Stimulated activated CD8-positive, alpha-beta memory T cell treated with anti-CD3 and anti-CD28 coated beads, Interleukin-12 subunit alpha, Interleukin-12 subunit beta, amount 100 ng/mL, for 24 hours (primary cell): ENCODE measurements at regions not wholly inside any gene's neighbourhood (a gene's known extent, or its start where the extent isn't known, plus 50 kb on each side); places are given as distances from the start of the nearest gene placed in this dataset.
"Not testable (repeated sequence)": the region's sequence is repeated elsewhere in the genome, so short reads cannot be mapped to it uniquely, and the experiment has no call there.

Source experiments
- DNase-seq: peaks from one replicate; pipeline ENCODE4 v3.0.0-alpha.2; 2020; ENCODE audit errors: extremely low read depth

GRCh38 chr7:121744877-121745276, 128.1 kb upstream of the PTPRZ1 start:
- DNase-seq = no peak

GRCh38 chr7:121744319-121744718, 128.6 kb upstream of the PTPRZ1 start:
- DNase-seq = no peak

GRCh38 chr7:121741896-121742295, 131.1 kb upstream of the PTPRZ1 start:
- DNase-seq = no peak

- DNase-seq = no peak
These were observed 133.5 kb upstream of the PTPRZ1 start for GRCh38 chr7:121739465-121739864.

GRCh38 chr7:121730869-121731268, 142.1 kb upstream of the PTPRZ1 start:
- DNase-seq = no peak

- no peak for DNase-seq
These were observed 158.2 kb upstream of the PTPRZ1 start for GRCh38 chr7:121714559-121715303.

GRCh38 chr7:121712961-121713360, 160.0 kb upstream of the PTPRZ1 start:
- DNase-seq = not testable (repeated sequence)

GRCh38 chr7:121697731-121698316, 175.1 kb upstream of the PTPRZ1 start:
- no peak for DNase-seq

- DNase-seq = no peak
These were observed 176.0 kb upstream of the PTPRZ1 start for GRCh38 chr7:121696954-121697353.

- DNase-seq = no peak
These were observed 183.2 kb upstream of the PTPRZ1 start for GRCh38 chr7:121689749-121690148.

GRCh38 chr7:121681700-121682099, 191.3 kb upstream of the PTPRZ1 start:
- no peak for DNase-seq

GRCh38 chr7:121676168-121676567, 196.8 kb upstream of the PTPRZ1 start:
- DNase-seq = no peak

GRCh38 chr7:121674455-121674854, 198.5 kb upstream of the PTPRZ1 start:
- DNase-seq = not testable (repeated sequence)

- DNase-seq = no peak
These were observed 203.8 kb upstream of the PTPRZ1 start for GRCh38 chr7:121669144-121669543.

- no peak for DNase-seq
These were observed 206.7 kb upstream of the PTPRZ1 start for GRCh38 chr7:121666306-121666705.

GRCh38 chr7:121643320-121643719, 229.6 kb upstream of the PTPRZ1 start:
- no peak for DNase-seq

- no peak for DNase-seq
These were observed 233.3 kb upstream of the PTPRZ1 start for GRCh38 chr7:121639705-121640104.

GRCh38 chr7:121638286-121638685, 234.7 kb upstream of the PTPRZ1 start:
- DNase-seq = no peak

GRCh38 chr7:121634356-121634755, 238.2 kb upstream of the FAM3C start:
- no peak for DNase-seq

GRCh38 chr7:121633186-121633585, 237.1 kb upstream of the FAM3C start:
- DNase-seq = no peak

GRCh38 chr7:121624958-121625357, 228.8 kb upstream of the FAM3C start:
- DNase-seq = no peak

GRCh38 chr7:121623130-121623872, 227.2 kb upstream of the FAM3C start:
- DNase-seq = no peak

GRCh38 chr7:121621937-121622336, 225.8 kb upstream of the FAM3C start:
- no peak for DNase-seq
